NCI-H446 (cell line): ENCODE measurements at regions not wholly inside any gene's neighbourhood (a gene's known extent, or its start where the extent isn't known, plus 50 kb on each side); places are given as distances from the start of the nearest gene placed in this dataset.
A peak's percentile ranks its signal among the peaks of the same experiment; 100 is the strongest.

ENCODE experiments used
- DNase-seq, 2 experiments: peaks; one replicate each; lab custom pipeline; 2025; lab: John Stamatoyannopoulos, UW

GRCh38 chr15:79185199-79185598 is 94.6 kb upstream of the RASGRF1 start:
- no peak for DNase-seq

GRCh38 chr15:79184465-79184892 is 93.9 kb upstream of the RASGRF1 start:
- peak; percentile 42 to 43 for DNase-seq

- DNase-seq, result no peak
Observed at GRCh38 chr15:79180318-79180717, 89.7 kb upstream of the RASGRF1 start.

- no peak for DNase-seq
Observed at GRCh38 chr15:79179597-79179996, 89.0 kb upstream of the RASGRF1 start.

- no peak for DNase-seq
Observed at GRCh38 chr15:79179108-79179561, 88.6 kb upstream of the RASGRF1 start.

GRCh38 chr15:79178594-79178993 is 88.0 kb upstream of the RASGRF1 start:
- DNase-seq, result no peak

- no peak for DNase-seq
Observed at GRCh38 chr15:79176151-79176550, 85.6 kb upstream of the RASGRF1 start.

- no peak for DNase-seq
Observed at GRCh38 chr15:79172801-79173460, 82.4 kb upstream of the RASGRF1 start.

- no peak for DNase-seq
Observed at GRCh38 chr15:79172032-79172481, 81.5 kb upstream of the RASGRF1 start.

- DNase-seq, result no peak
Observed at GRCh38 chr15:79171320-79172031, 80.9 kb upstream of the RASGRF1 start.

- DNase-seq, result no peak
Observed at GRCh38 chr15:79170256-79170664, 79.7 kb upstream of the RASGRF1 start.

- DNase-seq, result no peak
Observed at GRCh38 chr15:79169526-79170133, 79.0 kb upstream of the RASGRF1 start.

- DNase-seq, result no peak
Observed at GRCh38 chr15:79168922-79169456, 78.4 kb upstream of the RASGRF1 start.

- no peak for DNase-seq
Observed at GRCh38 chr15:79167776-79168175, 77.2 kb upstream of the RASGRF1 start.

GRCh38 chr15:79166311-79166955 is 75.9 kb upstream of the RASGRF1 start:
- no peak for DNase-seq

GRCh38 chr15:79164465-79164864 is 73.9 kb upstream of the RASGRF1 start:
- no peak for DNase-seq

- no peak for DNase-seq
Observed at GRCh38 chr15:79164043-79164442, 73.5 kb upstream of the RASGRF1 start.

GRCh38 chr15:79163395-79163794 is 72.8 kb upstream of the RASGRF1 start:
- no peak for DNase-seq

GRCh38 chr15:79161837-79162508 is 71.4 kb upstream of the RASGRF1 start:
- no peak for DNase-seq

- DNase-seq, result no peak
Observed at GRCh38 chr15:79160211-79160610, 69.6 kb upstream of the RASGRF1 start.
